Vagina (tissue), 2 donors: ENCODE measurements at regions not wholly inside any gene's neighbourhood (a gene's known extent, or its start where the extent isn't known, plus 50 kb on each side); places are given as distances from the start of the nearest gene placed in this dataset.

ENCODE experiments used
- DNase-seq, 2 donors: peaks; one replicate each; pipeline ENCODE4 v3.0.0-alpha.2; 2017; ENCODE audit errors: extremely low spot score in 2 of 2
- H3K27ac ChIP-seq: fragments of 200-600 bp; sonication (generic); one replicate; pipeline ENCODE4 v1.5.1; 2019
- H3K27me3 ChIP-seq: fragments of 200-600 bp; sonication (generic); one replicate; pipeline ENCODE4 v1.5.1; 2019
- H3K36me3 ChIP-seq, 2 donors: fragments of 200-600 bp; sonication (generic); one replicate each; pipeline ENCODE4 v1.5.1; 2017 to 2019
- H3K4me1 ChIP-seq: fragments of 200-600 bp; sonication (generic); one replicate; pipeline ENCODE4 v1.5.1; 2019
- H3K4me3 ChIP-seq, 2 donors: fragments of 200-600 bp; sonication (generic); 1 replicate in 1 of 2; 2 replicates in 1 of 2; pipeline ENCODE4 v1.5.1; 2016 to 2019
- H3K9me3 ChIP-seq: fragments of 200-600 bp; sonication (generic); one replicate; pipeline ENCODE4 v1.5.1; 2019
- CTCF ChIP-seq, 3 experiments: fragments of 450-650 bp in 2 of 3; fragments of 200-600 bp in 1 of 3; sonication (generic) in 1 of 3; IDR thresholded peaks; one replicate each; pipeline ENCODE4 v1.5.1; 2017 to 2019; ENCODE audit warnings: antibody characterized with exemption in 3 of 3, mild to moderate bottlenecking in 2 of 3, moderate library complexity in 2 of 3
- POLR2A ChIP-seq, 2 donors: fragments of 450-650 bp; IDR thresholded peaks; one replicate each; pipeline ENCODE4 v1.6.1; 2017; ENCODE audit warnings: antibody characterized with exemption in 2 of 2, mild to moderate bottlenecking in 2 of 2, moderate library complexity in 2 of 2
- POLR2AphosphoS5 ChIP-seq, 2 donors: sonication (generic); formaldehyde crosslinking; IDR thresholded peaks; one replicate each; pipeline ENCODE4 v1.9.0; 2017; ENCODE audit warnings: antibody characterized with exemption in 2 of 2, mild to moderate bottlenecking in 2 of 2, low read depth in 1 of 2; ENCODE audit not compliant: insufficient read depth in 1 of 2
- intact Hi-C: fragments of 100-400 bp; cut with DNase I; formaldehyde crosslinking; loops from one replicate; pipeline ENCODE4 v1.15.1; 2023

GRCh38 chr3:159147813-159148212, 346.0 kb downstream of the MFSD1 start:
- Histone ChIP-seq H3K4me1 (no peaks in the 10 kb centered on the region), H3K27me3 (no peaks in the 10 kb centered on the region), H3K36me3 (no peaks in the 10 kb centered on the region), H3K9me3 (no peaks in the 10 kb centered on the region), H3K27ac (no peak overlapping the region), H3K4me3 (no peak overlapping the region)
- intact Hi-C loops, result no loop called here
- DNase-seq, result no peak
- no peak for TF ChIP-seq POLR2AphosphoS5 (IDR thresholded peaks at IDR 0.05; ENCODE audit: insufficient read depth in 1 of 2, low read depth in 1 of 2)
- no peak for TF ChIP-seq CTCF (IDR thresholded peaks at IDR 0.05)
- no peak for TF ChIP-seq POLR2A (IDR thresholded peaks at IDR 0.05)

- H3K36me3 ChIP-seq, result no peaks in the 10 kb centered on the region
- H3K27ac ChIP-seq, result no peak overlapping the region
- no peaks in the 10 kb centered on the region for H3K4me1 ChIP-seq
- no peak for TF ChIP-seq CTCF (IDR thresholded peaks at IDR 0.05)
- TF ChIP-seq POLR2A (IDR thresholded peaks at IDR 0.05), result no peak
- TF ChIP-seq POLR2AphosphoS5 (IDR thresholded peaks at IDR 0.05; ENCODE audit: insufficient read depth in 1 of 2, low read depth in 1 of 2), result no peak
- H3K4me3 ChIP-seq, result no peak overlapping the region
- intact Hi-C loops, result no loop called here
- no peaks in the 10 kb centered on the region for H3K9me3 ChIP-seq
- DNase-seq, result no peak
- H3K27me3 ChIP-seq, result no peaks in the 10 kb centered on the region
These were observed 346.6 kb downstream of the MFSD1 start for GRCh38 chr3:159148466-159148865.

- H3K27ac ChIP-seq, result no peak overlapping the region
- H3K4me1 ChIP-seq, result no peaks in the 10 kb centered on the region
- no peaks in the 10 kb centered on the region for H3K27me3 ChIP-seq
- intact Hi-C loops, result no loop called here
- DNase-seq, result no peak
- no peaks in the 10 kb centered on the region for H3K9me3 ChIP-seq
- TF ChIP-seq POLR2A (IDR thresholded peaks at IDR 0.05), result no peak
- TF ChIP-seq POLR2AphosphoS5 (IDR thresholded peaks at IDR 0.05; ENCODE audit: insufficient read depth in 1 of 2, low read depth in 1 of 2), result no peak
- TF ChIP-seq CTCF (IDR thresholded peaks at IDR 0.05), result no peak
- no peak overlapping the region for H3K4me3 ChIP-seq
- no peaks in the 10 kb centered on the region for H3K36me3 ChIP-seq
These were observed 347.3 kb downstream of the MFSD1 start for GRCh38 chr3:159149131-159149530.

- no peaks in the 10 kb centered on the region for H3K36me3 ChIP-seq
- H3K27ac ChIP-seq, result no peak overlapping the region
- H3K4me1 ChIP-seq, result no peaks in the 10 kb centered on the region
- no peaks in the 10 kb centered on the region for H3K9me3 ChIP-seq
- no peak for DNase-seq
- intact Hi-C loops, result no loop called here
- no peak overlapping the region for H3K4me3 ChIP-seq
- no peak for TF ChIP-seq POLR2AphosphoS5 (IDR thresholded peaks at IDR 0.05; ENCODE audit: insufficient read depth in 1 of 2, low read depth in 1 of 2)
- TF ChIP-seq POLR2A (IDR thresholded peaks at IDR 0.05), result no peak
- TF ChIP-seq CTCF (IDR thresholded peaks at IDR 0.05), result no peak
- H3K27me3 ChIP-seq, result no peaks in the 10 kb centered on the region
These were observed 347.8 kb downstream of the MFSD1 start for GRCh38 chr3:159149633-159150032.

- H3K4me1 ChIP-seq, result no peaks in the 10 kb centered on the region
- no peak overlapping the region for H3K27ac ChIP-seq
- no peak for TF ChIP-seq POLR2A (IDR thresholded peaks at IDR 0.05)
- TF ChIP-seq POLR2AphosphoS5 (IDR thresholded peaks at IDR 0.05; ENCODE audit: insufficient read depth in 1 of 2, low read depth in 1 of 2), result no peak
- no peak for TF ChIP-seq CTCF (IDR thresholded peaks at IDR 0.05)
- no peaks in the 10 kb centered on the region for H3K36me3 ChIP-seq
- H3K4me3 ChIP-seq, result no peak overlapping the region
- intact Hi-C loops, result no loop called here
- DNase-seq, result no peak
- no peaks in the 10 kb centered on the region for H3K9me3 ChIP-seq
- H3K27me3 ChIP-seq, result no peaks in the 10 kb centered on the region
These were observed 348.3 kb downstream of the MFSD1 start for GRCh38 chr3:159150180-159150579.
